HUES6 (cell line): ENCODE measurements at regions not wholly inside any gene's neighbourhood (a gene's known extent, or its start where the extent isn't known, plus 50 kb on each side); places are given as distances from the start of the nearest gene placed in this dataset.

ENCODE experiments used
- H3K27ac ChIP-seq: 2 replicates; pipeline ENCODE4 v1.7.0; 2013; ENCODE audit warnings: low read depth, mild to moderate bottlenecking, low read length, inconsistent platforms
- H3K27me3 ChIP-seq: 2 replicates; pipeline ENCODE4 v1.6.1; 2013; ENCODE audit warnings: low read length; ENCODE audit not compliant: control insufficient read depth, insufficient read depth
- H3K36me3 ChIP-seq: 2 replicates; pipeline ENCODE4 v1.6.1; 2013; ENCODE audit warnings: low read length; ENCODE audit not compliant: control insufficient read depth, insufficient read depth
- H3K4me1 ChIP-seq: 2 replicates; pipeline ENCODE4 v1.6.1; 2013; ENCODE audit warnings: low read length; ENCODE audit not compliant: control insufficient read depth, insufficient read depth
- H3K4me3 ChIP-seq: 2 replicates; pipeline ENCODE4 v1.5.1; 2013; ENCODE audit warnings: low read depth, low read length
- H3K9ac ChIP-seq: one replicate; pipeline ENCODE4 v1.6.1; 2013; ENCODE audit warnings: mild to moderate bottlenecking, low read length
- H3K9me3 ChIP-seq: 2 replicates; pipeline ENCODE4 v1.6.1; 2013; ENCODE audit warnings: low read depth, low read length; ENCODE audit not compliant: control insufficient read depth, insufficient read depth

GRCh38 chr2:150051004-150051403 lies 436.5 kb downstream of the RND3 start:
- Histone ChIP-seq H3K4me3 (no peak overlapping the region), H3K27me3 (no peaks in the 10 kb centered on the region), H3K27ac (no peak overlapping the region), H3K4me1 (peaks cover 9% of the 10 kb centered on the region; the same call in 1 of the 2 replicates), H3K9ac (no peak overlapping the region), H3K9me3 (no peaks in the 10 kb centered on the region), H3K36me3 (no peaks in the 10 kb centered on the region)

- Histone ChIP-seq H3K9ac (no peak overlapping the region), H3K9me3 (no peaks in the 10 kb centered on the region), H3K4me3 (no peak overlapping the region), H3K27ac (no peak overlapping the region), H3K4me1 (peaks cover 10% of the 10 kb centered on the region; the same call in 1 of the 2 replicates), H3K27me3 (no peaks in the 10 kb centered on the region), H3K36me3 (no peaks in the 10 kb centered on the region)
These were observed 437.4 kb downstream of the RND3 start for GRCh38 chr2:150050036-150050435.

DNA sequence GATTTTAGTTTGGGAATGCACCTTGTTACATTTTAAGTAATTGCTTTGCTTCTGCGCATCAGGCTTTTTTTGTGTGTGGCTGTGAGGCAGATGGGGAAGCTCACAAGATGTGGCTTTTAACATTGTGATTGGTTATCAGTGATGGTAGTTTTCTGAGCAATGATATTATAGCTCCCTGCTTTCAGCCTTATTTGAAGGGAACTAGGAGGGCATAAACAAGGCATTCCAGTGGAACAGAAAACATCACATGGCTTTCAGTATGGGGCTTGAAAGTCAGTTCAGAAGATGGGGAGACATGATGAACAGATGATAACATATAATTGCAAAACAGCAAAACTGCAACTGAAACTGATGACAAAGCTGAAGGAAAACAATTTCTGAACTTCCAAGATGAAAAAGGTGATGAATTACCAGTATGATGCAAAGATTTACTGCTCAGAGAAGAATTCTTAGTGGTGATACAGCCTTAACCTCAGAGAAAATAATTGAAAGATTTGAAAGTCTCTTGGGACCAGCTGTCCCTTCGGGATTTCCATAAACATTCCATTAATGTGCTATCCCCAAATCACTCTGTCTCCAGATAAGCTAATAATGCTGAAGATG lies 439.7 kb downstream of the RND3 start:
- Histone ChIP-seq H3K9ac (no peak overlapping the region), H3K4me1 (peaks cover 10% of the 10 kb centered on the region; the same call in 1 of the 2 replicates), H3K27ac (no peak overlapping the region), H3K9me3 (no peaks in the 10 kb centered on the region), H3K27me3 (no peaks in the 10 kb centered on the region), H3K4me3 (no peak overlapping the region), H3K36me3 (no peaks in the 10 kb centered on the region)

GRCh38 chr2:150046810-150047209 lies 440.7 kb downstream of the RND3 start:
- H3K36me3 ChIP-seq, result no peaks in the 10 kb centered on the region
- H3K27me3 ChIP-seq, result no peaks in the 10 kb centered on the region
- H3K27ac ChIP-seq, result no peak overlapping the region
- H3K9me3 ChIP-seq, result no peaks in the 10 kb centered on the region
- H3K4me3 ChIP-seq, result no peak overlapping the region
- H3K9ac ChIP-seq, result no peak overlapping the region
- H3K4me1 ChIP-seq, result peaks cover 10% of the 10 kb centered on the region; the same call in 1 of the 2 replicates

DNA sequence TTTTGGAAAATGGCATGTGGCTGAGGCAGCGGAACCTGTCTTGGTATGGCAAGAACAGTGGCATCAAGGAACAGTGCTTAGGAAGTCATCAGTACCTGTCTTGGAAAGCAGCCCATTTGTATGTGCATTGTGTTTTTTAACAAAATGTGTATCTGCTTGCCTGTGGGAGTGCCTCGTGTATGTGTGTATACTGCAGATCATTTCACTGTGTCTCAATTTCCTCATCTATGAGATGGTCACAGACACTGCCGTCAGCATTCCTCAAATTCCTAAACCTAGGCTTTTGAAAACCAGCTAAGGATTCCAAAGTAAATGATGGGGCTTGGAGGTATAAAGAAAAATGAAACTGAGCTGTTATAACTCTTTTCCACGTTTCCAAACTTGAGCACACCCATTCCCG lies 441.3 kb downstream of the RND3 start:
- no peak overlapping the region for H3K9ac ChIP-seq
- H3K27me3 ChIP-seq, result no peaks in the 10 kb centered on the region
- no peak overlapping the region for H3K4me3 ChIP-seq
- peaks cover 10% of the 10 kb centered on the region; the same call in 1 of the 2 replicates for H3K4me1 ChIP-seq
- no peaks in the 10 kb centered on the region for H3K36me3 ChIP-seq
- H3K9me3 ChIP-seq, result no peaks in the 10 kb centered on the region
- H3K27ac ChIP-seq, result no peak overlapping the region

- Histone ChIP-seq H3K27me3 (no peaks in the 10 kb centered on the region), H3K9ac (no peak overlapping the region), H3K9me3 (no peaks in the 10 kb centered on the region), H3K36me3 (no peaks in the 10 kb centered on the region), H3K27ac (no peak overlapping the region), H3K4me1 (peaks cover 10% of the 10 kb centered on the region; the same call in 1 of the 2 replicates), H3K4me3 (no peak overlapping the region)
These were observed 441.9 kb downstream of the RND3 start for GRCh38 chr2:150045601-150046000.

DNA sequence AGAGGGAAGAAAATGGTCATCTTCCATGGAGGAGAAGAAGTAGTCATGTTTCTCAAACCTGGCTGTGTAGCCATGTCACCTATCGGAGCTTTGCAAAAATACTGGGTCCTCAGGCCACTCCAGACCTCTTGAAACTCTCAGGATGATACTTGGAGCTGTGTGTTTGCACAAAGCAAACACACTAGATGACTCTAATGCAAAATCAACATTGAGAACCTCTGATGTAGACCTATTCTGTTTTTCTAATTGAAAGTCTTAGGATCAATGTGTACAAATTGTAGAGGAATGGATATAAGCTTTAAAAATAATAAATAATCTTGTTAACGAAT lies 444.3 kb downstream of the RND3 start:
- Histone ChIP-seq H3K9me3 (no peaks in the 10 kb centered on the region), H3K9ac (no peak overlapping the region), H3K36me3 (no peaks in the 10 kb centered on the region), H3K4me3 (no peak overlapping the region), H3K4me1 (peaks cover 10% of the 10 kb centered on the region; the same call in 1 of the 2 replicates), H3K27me3 (no peaks in the 10 kb centered on the region), H3K27ac (no peak overlapping the region)

- peaks cover 10% of the 10 kb centered on the region; the same call in 1 of the 2 replicates for H3K4me1 ChIP-seq
These were observed 444.8 kb downstream of the RND3 start for GRCh38 chr2:150042500-150043171.

GRCh38 chr2:150041722-150042425 lies 445.6 kb downstream of the RND3 start:
- Histone ChIP-seq H3K27me3 (no peaks in the 10 kb centered on the region), H3K9ac (no peak overlapping the region), H3K4me1 (peaks cover 10% of the 10 kb centered on the region; the same call in 1 of the 2 replicates), H3K36me3 (no peaks in the 10 kb centered on the region), H3K27ac (no peak overlapping the region), H3K4me3 (no peak overlapping the region), H3K9me3 (no peaks in the 10 kb centered on the region)

More at GRCh38 chr2:150042500-150043171, 444.8 kb downstream of the RND3 start:
- Histone ChIP-seq H3K9ac (no peak overlapping the region), H3K27me3 (no peaks in the 10 kb centered on the region), H3K36me3 (no peaks in the 10 kb centered on the region), H3K27ac (no peak overlapping the region), H3K4me3 (no peak overlapping the region), H3K9me3 (no peaks in the 10 kb centered on the region)

DNA sequence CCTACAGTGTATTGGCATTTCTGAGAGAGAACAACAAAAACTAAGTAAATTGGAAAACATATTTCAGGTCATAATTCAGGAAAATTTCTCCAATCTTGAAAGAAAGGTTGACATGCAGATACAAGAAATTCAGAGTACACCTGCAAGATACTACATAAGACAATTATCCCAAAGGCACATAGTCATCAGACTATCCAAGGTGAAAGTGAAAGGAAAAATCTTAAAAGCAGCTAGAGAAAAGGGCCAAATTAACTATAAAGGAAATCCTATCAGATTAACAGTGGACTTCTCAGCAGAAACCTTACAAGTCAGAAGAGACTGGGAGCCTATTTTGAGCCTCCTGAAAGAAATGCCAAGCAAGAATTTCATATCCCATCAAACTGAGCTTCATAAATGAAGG lies 449.0 kb upstream of the MMADHC start:
- no peaks in the 10 kb centered on the region for H3K9me3 ChIP-seq
- no peak overlapping the region for H3K27ac ChIP-seq
- no peak overlapping the region for H3K9ac ChIP-seq
- H3K4me3 ChIP-seq, result no peak overlapping the region
- no peaks in the 10 kb centered on the region for H3K4me1 ChIP-seq
- H3K27me3 ChIP-seq, result no peaks in the 10 kb centered on the region
- H3K36me3 ChIP-seq, result no peaks in the 10 kb centered on the region

DNA sequence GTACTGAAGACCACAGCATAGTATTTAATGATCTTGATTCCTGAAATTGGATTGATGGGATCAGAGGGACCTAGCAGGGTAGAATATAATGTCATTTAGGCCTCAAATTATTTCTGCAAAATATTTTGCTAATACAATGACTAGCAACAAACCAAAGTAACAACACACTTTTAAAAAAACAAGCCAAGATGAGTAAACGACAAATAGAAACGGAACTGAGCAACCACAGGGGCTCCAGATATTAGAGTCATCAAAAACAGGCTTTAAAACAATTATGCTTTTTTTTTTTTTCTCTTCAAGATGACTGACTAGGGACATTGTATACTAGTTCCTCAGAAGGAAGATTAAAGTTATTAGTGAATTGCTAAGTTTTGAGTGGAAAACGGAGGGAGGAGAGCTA lies 447.1 kb upstream of the MMADHC start:
- no peak overlapping the region for H3K4me3 ChIP-seq
- H3K27me3 ChIP-seq, result no peaks in the 10 kb centered on the region
- H3K9me3 ChIP-seq, result no peaks in the 10 kb centered on the region
- H3K4me1 ChIP-seq, result no peaks in the 10 kb centered on the region
- no peak overlapping the region for H3K9ac ChIP-seq
- H3K27ac ChIP-seq, result no peak overlapping the region
- H3K36me3 ChIP-seq, result no peaks in the 10 kb centered on the region
